Thyroid gland (tissue), 4 donors: ENCODE measurements at regions not wholly inside any gene's neighbourhood (a gene's known extent, or its start where the extent isn't known, plus 50 kb on each side); places are given as distances from the start of the nearest gene placed in this dataset.

Experiments used
- DNase-seq, 2 donors: peaks; one replicate each; pipeline ENCODE4 v3.0.0-alpha.2; 2019
- H3K27ac ChIP-seq, 3 donors: fragments of 200-600 bp; sonication (generic); 1 replicate in 2 of 3; 2 replicates in 1 of 3; pipeline ENCODE4 v1.5.1; 2016 to 2019; ENCODE audit warnings: mild to moderate bottlenecking in 1 of 3, moderate library complexity in 1 of 3
- H3K27me3 ChIP-seq: fragments of 200-600 bp; sonication (generic); one replicate; pipeline ENCODE4 v1.5.1; 2019
- H3K36me3 ChIP-seq, 2 donors: fragments of 200-600 bp; sonication (generic); one replicate each; pipeline ENCODE4 v1.5.1; 2016 to 2019
- H3K4me1 ChIP-seq, 2 donors: fragments of 200-600 bp; sonication (generic); one replicate each; pipeline ENCODE4 v1.5.1; 2017 to 2019
- H3K4me3 ChIP-seq, 3 donors: fragments of 200-600 bp; sonication (generic); replicated peaks in 1 of 3; 1 replicate in 2 of 3; 2 replicates in 1 of 3; pipeline ENCODE4 v1.5.1; 2016; ENCODE audit warnings: mild to moderate bottlenecking in 1 of 3
- H3K9me3 ChIP-seq: fragments of 200-600 bp; sonication (generic); one replicate; pipeline ENCODE4 v1.5.1; 2017
- CTCF ChIP-seq, 6 experiments: fragments of 200-600 bp in 3 of 6; fragments of 450-650 bp in 3 of 6; sonication (generic) in 3 of 6; IDR thresholded peaks; one replicate each; pipeline ENCODE4 v1.5.1; 2016 to 2019; ENCODE audit warnings: antibody characterized with exemption in 6 of 6, mild to moderate bottlenecking in 2 of 6, inconsistent platforms in 1 of 6, moderate library complexity in 1 of 6
- POLR2A ChIP-seq, 2 donors: fragments of 450-650 bp; IDR thresholded peaks; one replicate each; pipeline ENCODE4 v1.6.1; 2017; ENCODE audit warnings: antibody characterized with exemption in 2 of 2, mild to moderate bottlenecking in 2 of 2, moderate library complexity in 1 of 2
- WGBS, 2 donors: methylation state at CpG; one replicate each; pipeline ENCODE4 v1.1.5; 2017; 5-methylcytosine and 5-hydroxymethylcytosine counted together
- intact Hi-C: fragments of 100-400 bp; cut with DNase I; formaldehyde crosslinking; loops from one replicate; pipeline ENCODE4 v1.15.1; 2023

- DNase-seq = no peak
- no peaks in the 10 kb centered on the region for H3K27me3 ChIP-seq
- no peaks in the 10 kb centered on the region for H3K36me3 ChIP-seq
- WGBS, 2 donors = 83 to 86% methylated on average over 5 of the region's 5 CpGs
- intact Hi-C loops = no loop called here
- no peaks in the 10 kb centered on the region for H3K4me1 ChIP-seq
- H3K9me3 ChIP-seq = no peaks in the 10 kb centered on the region
- TF ChIP-seq POLR2A (IDR thresholded peaks at IDR 0.05) (no peak), CTCF (IDR thresholded peaks at IDR 0.05) (no peak)
- no peak overlapping the region for H3K27ac ChIP-seq
- no peak overlapping the region for H3K4me3 ChIP-seq
Measured at GRCh38 chr12:92042791-92043531, 102.7 kb downstream of the BTG1 start.

DNA sequence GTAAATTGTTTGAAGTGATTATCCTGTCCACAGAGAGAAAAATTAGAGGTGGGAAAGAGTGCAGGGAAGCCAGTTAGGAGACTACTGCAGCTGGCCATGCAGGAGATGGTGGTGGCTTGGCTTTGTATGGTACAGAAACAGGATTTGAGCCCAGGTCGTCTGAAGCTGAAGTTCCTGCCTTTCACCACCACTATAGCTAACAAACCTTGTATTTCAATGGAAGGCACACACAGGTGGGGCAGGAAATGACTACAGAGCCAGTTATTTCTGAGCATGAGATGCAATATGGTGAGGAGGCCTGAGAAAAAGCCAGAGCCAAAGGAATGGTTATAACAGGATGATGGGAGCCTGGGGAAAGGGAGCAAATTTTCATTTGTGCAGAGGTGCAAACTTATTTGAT, 103.9 kb downstream of the BTG1 start:
- intact Hi-C loops = no loop called here
- no peaks in the 10 kb centered on the region for H3K9me3 ChIP-seq
- no peak overlapping the region for H3K27ac ChIP-seq
- no peaks in the 10 kb centered on the region for H3K4me1 ChIP-seq
- no peak for DNase-seq
- TF ChIP-seq POLR2A (IDR thresholded peaks at IDR 0.05) (no peak), CTCF (IDR thresholded peaks at IDR 0.05) (no peak)
- no peaks in the 10 kb centered on the region for H3K36me3 ChIP-seq
- 34 to 48% methylated on average over 1 of the region's 1 CpG for WGBS, 2 donors
- H3K4me3 ChIP-seq = no peak overlapping the region
- H3K27me3 ChIP-seq = no peaks in the 10 kb centered on the region

GRCh38 chr12:92039046-92039445, 106.6 kb downstream of the BTG1 start:
- intact Hi-C loops = no loop called here

GRCh38 chr12:92038476-92038875, 107.2 kb downstream of the BTG1 start:
- Histone ChIP-seq H3K4me1 (peaks cover 0 to 9% of the 10 kb centered on the region in 2 donors), H3K4me3 (no peak overlapping the region), H3K36me3 (no peaks in the 10 kb centered on the region), H3K9me3 (no peaks in the 10 kb centered on the region), H3K27ac (no peak overlapping the region), H3K27me3 (no peaks in the 10 kb centered on the region)
- no peak for DNase-seq
- WGBS, 2 donors = 90% methylated on average over 4 of the region's 4 CpGs
- TF ChIP-seq CTCF (IDR thresholded peaks at IDR 0.05) = no peak
- TF ChIP-seq POLR2A (IDR thresholded peaks at IDR 0.05) = no peak
- intact Hi-C loops = no loop called here

More at GRCh38 chr12:92039046-92039445, 106.6 kb downstream of the BTG1 start:
- TF ChIP-seq POLR2A (IDR thresholded peaks at IDR 0.05) (no peak), CTCF (IDR thresholded peaks at IDR 0.05) (no peak)
- peaks cover 0 to 9% of the 10 kb centered on the region in 2 donors for H3K4me1 ChIP-seq
- no peak overlapping the region for H3K27ac ChIP-seq
- H3K27me3 ChIP-seq = no peaks in the 10 kb centered on the region
- H3K36me3 ChIP-seq = no peaks in the 10 kb centered on the region
- DNase-seq = no peak
- no peaks in the 10 kb centered on the region for H3K9me3 ChIP-seq
- H3K4me3 ChIP-seq = no peak overlapping the region
- WGBS, 2 donors = 87 to 89% methylated on average over 3 of the region's 3 CpGs

DNA sequence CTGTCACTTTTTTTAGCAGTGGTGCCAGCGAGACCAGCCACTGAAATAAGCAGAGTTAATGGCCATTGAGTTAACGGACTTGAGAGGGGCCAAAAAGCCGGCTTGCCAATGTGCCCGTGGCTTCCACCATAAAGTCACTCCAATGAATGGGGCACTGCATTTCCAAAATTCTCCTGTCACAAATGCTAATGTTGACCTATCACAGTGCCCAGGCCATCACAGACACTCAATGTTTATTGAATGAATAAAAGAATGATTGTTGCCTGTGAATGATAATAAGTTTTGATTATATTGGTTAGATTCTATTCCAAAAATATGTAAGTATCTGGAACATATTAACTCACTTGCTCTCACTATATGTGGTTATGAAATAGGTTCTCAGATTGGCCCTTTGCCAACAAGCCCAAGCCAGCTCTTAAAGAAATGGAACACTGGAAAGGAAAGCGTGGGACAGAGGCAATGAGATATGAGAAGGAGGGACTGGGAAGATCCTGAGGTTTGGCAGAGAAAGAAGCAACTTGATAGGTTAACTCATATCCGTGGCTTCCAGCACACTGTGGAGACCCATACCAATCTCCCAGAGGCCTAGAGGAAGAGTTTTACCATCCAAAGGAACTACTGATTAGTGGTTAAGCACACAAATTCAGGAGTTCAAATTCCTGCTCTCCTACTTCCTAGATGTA, 108.7 kb downstream of the BTG1 start:
- Histone ChIP-seq H3K9me3 (no peaks in the 10 kb centered on the region), H3K4me3 (no peak overlapping the region), H3K36me3 (no peaks in the 10 kb centered on the region), H3K27me3 (no peaks in the 10 kb centered on the region), H3K4me1 (peaks cover 0 to 9% of the 10 kb centered on the region in 2 donors), H3K27ac (no peak overlapping the region)
- intact Hi-C loops = no loop called here
- TF ChIP-seq POLR2A (IDR thresholded peaks at IDR 0.05) (no peak), CTCF (IDR thresholded peaks at IDR 0.05) (no peak)
- WGBS, 2 donors = 94 to 95% methylated on average over 6 of the region's 6 CpGs
- no peak for DNase-seq
